ENCODE measurements at regions not wholly inside any gene's neighbourhood (a gene's known extent, or its start where the extent isn't known, plus 50 kb on each side); places are given as distances from the start of the nearest gene placed in this dataset.

- intact Hi-C loops (cut with DNase I): no loop called here
These were observed 342.7 kb downstream of the TBC1D4 start for GRCh38 chr13:75139291-75139690.

GRCh38 chr13:75137911-75138571 lies 343.9 kb downstream of the TBC1D4 start:
- intact Hi-C loops (cut with DNase I): no loop called here
- H3K27ac ChIP-seq: no peak overlapping the region
- no peak for DNase-seq
- no peaks in the 10 kb centered on the region for H3K4me1 ChIP-seq
- TF ChIP-seq, protein P1, sequence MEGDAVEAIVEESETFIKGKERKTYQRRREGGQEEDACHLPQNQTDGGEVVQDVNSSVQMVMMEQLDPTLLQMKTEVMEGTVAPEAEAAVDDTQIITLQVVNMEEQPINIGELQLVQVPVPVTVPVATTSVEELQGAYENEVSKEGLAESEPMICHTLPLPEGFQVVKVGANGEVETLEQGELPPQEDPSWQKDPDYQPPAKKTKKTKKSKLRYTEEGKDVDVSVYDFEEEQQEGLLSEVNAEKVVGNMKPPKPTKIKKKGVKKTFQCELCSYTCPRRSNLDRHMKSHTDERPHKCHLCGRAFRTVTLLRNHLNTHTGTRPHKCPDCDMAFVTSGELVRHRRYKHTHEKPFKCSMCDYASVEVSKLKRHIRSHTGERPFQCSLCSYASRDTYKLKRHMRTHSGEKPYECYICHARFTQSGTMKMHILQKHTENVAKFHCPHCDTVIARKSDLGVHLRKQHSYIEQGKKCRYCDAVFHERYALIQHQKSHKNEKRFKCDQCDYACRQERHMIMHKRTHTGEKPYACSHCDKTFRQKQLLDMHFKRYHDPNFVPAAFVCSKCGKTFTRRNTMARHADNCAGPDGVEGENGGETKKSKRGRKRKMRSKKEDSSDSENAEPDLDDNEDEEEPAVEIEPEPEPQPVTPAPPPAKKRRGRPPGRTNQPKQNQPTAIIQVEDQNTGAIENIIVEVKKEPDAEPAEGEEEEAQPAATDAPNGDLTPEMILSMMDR (IDR thresholded peaks at IDR 0.05): no peak
- H3K4me3 ChIP-seq: no peak overlapping the region
- H3K27me3 ChIP-seq (ENCODE audit: low read depth): no peaks in the 10 kb centered on the region
- no peaks in the 10 kb centered on the region for H3K36me3 ChIP-seq
- H3K9me3 ChIP-seq: peaks cover 11% of the 10 kb centered on the region
- ATAC-seq: no peak

More at GRCh38 chr13:75139291-75139690, 342.7 kb downstream of the TBC1D4 start:
- no peaks in the 10 kb centered on the region for H3K27me3 ChIP-seq (ENCODE audit: low read depth)
- H3K36me3 ChIP-seq: no peaks in the 10 kb centered on the region
- DNase-seq: no peak
- ATAC-seq: no peak
- H3K9me3 ChIP-seq: peaks cover 11% of the 10 kb centered on the region
- H3K4me1 ChIP-seq: no peaks in the 10 kb centered on the region
- TF ChIP-seq, protein P1 (IDR thresholded peaks at IDR 0.05): no peak
- no peak overlapping the region for H3K27ac ChIP-seq
- no peak overlapping the region for H3K4me3 ChIP-seq

GRCh38 chr13:75136151-75136550 lies 345.8 kb downstream of the TBC1D4 start:
- intact Hi-C loops (cut with DNase I): no loop called here

GRCh38 chr13:75135325-75135825 lies 346.6 kb downstream of the TBC1D4 start:
- Histone ChIP-seq H3K4me1 (no peaks in the 10 kb centered on the region), H3K27ac (no peak overlapping the region), H3K9me3 (peaks cover 11% of the 10 kb centered on the region), H3K36me3 (no peaks in the 10 kb centered on the region), H3K27me3 (ENCODE audit: low read depth) (no peaks in the 10 kb centered on the region), H3K4me3 (no peak overlapping the region)
- ATAC-seq (no peak), DNase-seq (no peak)
- TF ChIP-seq, protein P1 (IDR thresholded peaks at IDR 0.05): no peak
- intact Hi-C loops (cut with DNase I): no loop called here

More at GRCh38 chr13:75136151-75136550, 345.8 kb downstream of the TBC1D4 start:
- H3K27ac ChIP-seq: no peak overlapping the region
- H3K36me3 ChIP-seq: no peaks in the 10 kb centered on the region
- peaks cover 11% of the 10 kb centered on the region for H3K9me3 ChIP-seq
- TF ChIP-seq, protein P1 (IDR thresholded peaks at IDR 0.05): no peak
- no peak overlapping the region for H3K4me3 ChIP-seq
- H3K27me3 ChIP-seq (ENCODE audit: low read depth): no peaks in the 10 kb centered on the region
- ATAC-seq (no peak), DNase-seq (no peak)
- H3K4me1 ChIP-seq: no peaks in the 10 kb centered on the region

DNA sequence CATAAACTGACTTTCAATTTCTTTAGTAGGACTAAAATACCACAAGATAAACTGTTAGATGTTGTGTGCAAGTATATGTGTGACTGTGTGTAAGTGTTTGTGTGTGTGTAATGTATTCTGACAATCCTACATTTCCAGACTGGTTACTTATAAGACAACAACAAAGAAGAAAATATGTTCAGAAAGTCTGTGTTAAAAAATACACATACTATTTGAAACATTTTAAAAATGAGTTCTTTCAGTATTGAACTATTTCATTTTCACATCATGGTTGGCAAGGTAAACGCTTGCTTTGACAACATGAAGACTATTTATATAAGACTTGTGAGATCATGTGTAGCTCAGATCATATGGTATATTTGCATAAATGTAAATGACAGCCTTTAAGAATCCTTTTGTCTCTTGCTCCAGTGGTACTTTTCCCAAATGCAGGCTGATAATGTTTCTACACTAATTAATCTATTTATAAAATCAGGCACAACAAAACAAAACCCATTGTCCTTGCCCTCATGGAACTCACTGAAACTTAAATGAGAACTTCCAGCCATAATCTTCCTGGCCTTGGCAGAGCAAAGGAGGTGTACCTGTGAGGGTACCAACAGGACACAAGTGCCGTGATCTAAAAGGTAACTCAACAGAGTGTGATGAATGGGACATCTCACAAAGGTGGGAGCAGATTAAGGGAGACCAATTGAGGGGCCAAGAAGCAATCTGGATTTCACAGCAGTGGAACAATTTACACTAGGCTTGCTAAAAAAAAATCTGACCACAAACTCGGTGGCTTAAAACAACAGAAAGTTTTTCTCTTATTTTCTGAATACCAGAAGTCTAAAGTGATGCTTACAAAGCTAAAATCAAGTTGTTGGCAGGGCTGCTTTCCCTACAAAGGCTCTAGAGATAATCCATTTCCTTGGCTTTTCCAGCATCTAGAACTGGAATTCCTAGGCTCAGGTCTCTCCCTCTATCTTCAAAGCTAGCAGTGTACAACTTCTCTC lies 349.0 kb downstream of the TBC1D4 start:
- Histone ChIP-seq H3K27me3 (ENCODE audit: low read depth) (no peaks in the 10 kb centered on the region), H3K4me1 (no peaks in the 10 kb centered on the region), H3K27ac (no peak overlapping the region), H3K4me3 (no peak overlapping the region), H3K36me3 (no peaks in the 10 kb centered on the region), H3K9me3 (no peaks in the 10 kb centered on the region)
- intact Hi-C loops (cut with DNase I): no loop called here
- TF ChIP-seq, protein P1 (IDR thresholded peaks at IDR 0.05): no peak
- ATAC-seq (no peak), DNase-seq (no peak)

Measured in lower lobe of right lung (tissue), 2 donors.